HG02885 (cell line): ENCODE measurements at regions not wholly inside any gene's neighbourhood (a gene's known extent, or its start where the extent isn't known, plus 50 kb on each side); places are given as distances from the start of the nearest gene placed in this dataset.

Experiments
- ATAC-seq: cut with Tn5 transposase; IDR thresholded peaks from one replicate; pipeline ENCODE4 v1.9.1; 2021; ENCODE audit warnings: mild to moderate bottlenecking; ENCODE audit not compliant: unreplicated experiment, poor library complexity

DNA sequence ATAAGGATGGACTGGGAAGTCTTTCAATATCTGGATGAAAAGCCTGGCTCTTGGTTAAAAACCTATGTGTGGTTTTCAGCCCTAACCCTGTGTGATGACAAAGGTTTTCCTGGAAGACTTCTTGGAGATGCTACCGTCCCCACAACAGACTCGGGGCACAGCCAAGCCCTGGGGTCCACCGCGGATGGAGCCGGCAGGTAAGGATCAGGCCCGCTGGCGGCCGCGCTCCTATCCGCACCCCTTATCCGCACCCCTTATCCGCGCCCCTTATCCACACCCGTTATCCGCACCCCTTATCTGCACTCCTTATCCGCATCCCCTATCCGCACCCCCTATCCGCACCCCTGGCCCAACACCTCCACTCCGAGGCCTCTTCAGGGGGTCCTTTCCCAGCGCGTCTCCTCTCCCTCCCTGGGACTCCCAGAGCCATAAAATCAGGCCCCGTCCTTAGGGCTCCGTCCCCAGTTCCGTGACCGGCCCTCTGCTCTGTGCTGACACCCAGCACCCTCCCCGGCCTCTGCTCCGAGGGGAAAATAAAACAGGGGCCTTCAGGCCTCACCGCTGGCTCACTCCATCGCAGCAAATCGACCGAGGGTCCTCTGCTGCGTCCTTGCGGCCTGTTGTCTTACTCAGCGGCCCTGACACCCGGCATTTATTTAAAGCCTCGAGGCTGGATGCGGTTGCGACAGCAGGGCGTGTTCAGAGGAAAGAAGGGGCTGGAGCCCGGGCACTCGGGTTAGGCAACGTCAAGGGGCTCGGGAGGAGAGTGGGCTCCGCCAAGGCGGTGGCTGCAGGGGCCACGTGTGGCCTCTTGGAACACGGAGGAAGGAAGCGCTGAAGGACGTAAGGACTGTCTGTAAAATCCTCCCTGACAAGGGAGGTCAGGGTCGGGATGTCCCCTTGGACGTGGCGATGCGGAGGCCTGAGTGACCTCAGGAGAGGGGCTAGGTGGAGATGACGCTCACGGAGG lies 215.1 kb upstream of the ADARB2 start:
- ATAC-seq = no peak

DNA sequence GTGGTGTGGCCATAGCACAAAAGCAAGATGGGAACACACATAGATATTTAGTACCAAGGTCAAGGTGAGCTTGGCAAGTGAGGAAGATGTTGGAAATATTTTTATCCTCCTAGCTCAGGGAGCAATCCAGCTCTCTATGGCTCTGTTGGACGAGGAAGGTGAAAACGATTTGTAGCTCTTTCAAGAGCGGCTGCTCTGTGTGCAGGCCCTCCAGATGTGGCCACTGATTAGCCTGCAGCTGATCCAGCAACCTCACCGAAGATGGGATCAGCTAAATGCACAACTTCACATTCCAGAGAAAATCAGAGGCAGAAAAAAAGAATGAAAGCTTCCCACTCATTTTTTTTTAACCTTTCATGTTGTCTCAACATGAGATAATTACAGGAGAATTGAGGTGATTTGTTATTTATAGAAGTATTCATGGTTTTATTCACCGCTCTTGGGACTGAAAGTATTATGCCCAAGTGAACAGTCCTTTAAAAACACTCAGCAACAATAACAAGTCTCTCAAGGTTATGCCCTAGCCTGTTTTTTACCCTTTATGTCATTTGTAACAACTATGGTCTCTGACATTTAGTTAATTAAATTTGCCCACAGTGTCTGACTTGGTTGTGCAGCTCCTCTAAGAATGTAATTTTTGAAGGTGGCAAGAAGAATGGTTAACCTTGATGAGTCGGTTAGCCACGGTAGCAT lies 213.6 kb upstream of the ADARB2 start:
- ATAC-seq = no peak

DNA sequence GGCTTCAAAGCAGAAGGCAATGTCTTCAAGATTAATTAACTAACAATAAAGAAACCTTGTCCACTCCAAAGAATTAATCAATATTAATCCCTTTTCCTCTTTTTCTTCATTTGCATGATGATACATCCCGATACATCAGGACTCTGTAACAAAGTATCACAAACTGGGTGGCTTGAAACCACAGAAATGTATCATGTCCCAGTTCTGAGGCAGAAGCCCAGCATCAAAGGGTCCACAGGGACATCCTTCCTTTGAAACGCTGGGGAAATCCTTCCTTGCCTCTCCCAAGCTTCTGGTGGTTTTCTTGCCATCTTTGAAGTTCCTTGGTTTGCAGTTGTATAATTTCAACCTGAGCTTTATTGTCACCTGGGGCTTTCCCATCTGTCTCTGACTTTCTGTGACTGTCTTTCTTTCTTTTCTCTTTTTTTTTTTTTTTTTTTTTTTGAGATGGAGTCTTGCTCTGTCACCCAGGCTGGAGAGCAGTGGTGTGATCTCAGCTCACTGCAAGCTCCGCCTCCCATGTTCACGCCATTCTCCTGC lies 210.2 kb upstream of the ADARB2 start:
- ATAC-seq = no peak

DNA sequence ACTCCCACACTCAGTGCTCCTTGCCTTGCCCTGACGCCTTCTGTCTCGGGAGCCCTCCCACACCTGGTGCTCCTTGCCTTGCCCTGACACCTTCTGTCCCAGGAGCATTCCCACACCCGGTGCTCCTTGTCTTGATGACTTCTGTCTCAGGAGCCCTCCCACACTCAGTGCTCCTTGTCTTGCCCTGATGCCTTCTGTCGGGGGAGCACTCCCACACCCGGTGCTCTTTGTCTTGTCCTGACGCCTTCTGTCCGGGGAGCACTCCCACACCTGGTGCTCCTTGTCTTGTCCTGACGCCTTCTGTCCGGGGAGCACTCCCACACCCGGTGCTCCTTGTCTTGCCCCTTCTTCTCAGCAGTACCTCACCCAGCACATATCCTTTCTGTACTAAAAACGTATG lies 207.2 kb upstream of the ADARB2 start:
- no peak for ATAC-seq

DNA sequence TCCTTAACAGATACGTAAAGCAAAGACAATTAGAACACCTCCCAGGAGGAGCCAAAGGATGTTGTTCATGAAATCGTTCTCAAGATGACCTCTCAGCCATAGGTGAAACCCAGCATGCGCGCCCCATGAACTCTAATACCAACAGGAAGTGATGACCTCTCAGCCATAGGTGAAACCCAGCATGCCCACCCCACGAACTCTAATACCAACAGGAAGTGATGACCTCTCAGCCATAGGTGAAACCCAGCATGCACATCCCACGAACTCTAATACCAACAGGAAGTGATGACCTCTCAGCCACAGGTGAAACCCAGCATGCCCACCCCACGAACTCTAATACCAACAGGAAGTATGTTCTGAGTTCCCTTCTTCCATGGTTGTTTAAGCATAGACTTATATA lies 205.2 kb upstream of the ADARB2 start:
- no peak for ATAC-seq

DNA sequence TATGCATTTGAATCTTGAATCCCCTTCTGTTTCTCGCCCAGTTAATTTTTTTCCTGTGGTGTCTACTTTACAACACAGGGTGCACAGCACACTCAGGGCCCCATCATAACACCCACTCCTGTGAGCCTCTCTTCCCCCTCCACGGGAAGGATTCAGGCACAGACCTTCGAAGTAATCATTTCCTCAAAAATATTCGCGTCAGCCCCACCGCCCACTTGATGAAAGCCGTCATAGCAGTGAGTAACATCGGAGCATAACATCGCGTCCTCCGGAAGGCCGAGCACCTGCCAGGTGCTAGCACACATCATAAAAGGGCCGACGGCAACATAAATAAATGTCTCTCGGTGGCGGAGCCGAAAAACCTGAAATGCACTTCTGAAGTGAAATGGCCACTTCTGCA lies 201.7 kb upstream of the ADARB2 start:
- no peak for ATAC-seq

DNA sequence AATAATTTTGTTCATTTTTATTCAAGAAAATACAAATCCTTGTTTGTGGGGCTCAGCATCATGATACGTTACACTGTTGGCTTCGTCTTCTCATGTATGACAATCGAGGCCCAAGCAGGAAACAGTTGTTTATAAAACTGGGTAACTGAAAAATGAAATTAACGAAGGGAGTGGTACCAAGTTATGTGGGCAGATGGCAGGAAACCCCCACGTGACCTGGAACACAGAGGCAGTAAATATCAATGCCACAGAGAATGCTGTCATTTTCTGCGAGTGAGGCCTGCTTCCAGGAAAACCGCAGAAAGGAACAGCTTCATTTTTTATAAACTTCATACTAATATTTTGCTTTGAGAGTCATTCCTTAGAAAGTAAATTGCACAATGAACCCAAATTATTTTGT lies 201.0 kb upstream of the ADARB2 start:
- no peak for ATAC-seq

DNA sequence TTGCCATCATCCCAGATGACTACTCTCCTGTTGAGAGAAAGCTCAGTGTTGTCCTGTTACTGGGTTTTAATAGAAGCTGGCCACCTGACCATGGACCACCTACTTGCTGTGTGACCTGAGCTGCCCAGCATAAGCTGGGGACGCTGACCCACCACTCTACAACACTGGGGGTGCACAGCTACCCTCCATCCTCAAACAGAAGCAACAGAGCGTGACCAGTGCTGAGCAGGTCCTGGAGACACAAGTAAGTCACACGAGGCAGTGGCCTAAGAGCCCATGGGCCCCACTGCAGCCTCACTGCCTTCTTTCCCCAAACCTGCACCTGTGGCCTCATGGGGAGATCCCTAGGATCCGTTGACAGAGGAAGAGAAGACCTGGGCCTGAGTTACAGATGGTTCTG lies 198.6 kb upstream of the ADARB2 start:
- no peak for ATAC-seq

DNA sequence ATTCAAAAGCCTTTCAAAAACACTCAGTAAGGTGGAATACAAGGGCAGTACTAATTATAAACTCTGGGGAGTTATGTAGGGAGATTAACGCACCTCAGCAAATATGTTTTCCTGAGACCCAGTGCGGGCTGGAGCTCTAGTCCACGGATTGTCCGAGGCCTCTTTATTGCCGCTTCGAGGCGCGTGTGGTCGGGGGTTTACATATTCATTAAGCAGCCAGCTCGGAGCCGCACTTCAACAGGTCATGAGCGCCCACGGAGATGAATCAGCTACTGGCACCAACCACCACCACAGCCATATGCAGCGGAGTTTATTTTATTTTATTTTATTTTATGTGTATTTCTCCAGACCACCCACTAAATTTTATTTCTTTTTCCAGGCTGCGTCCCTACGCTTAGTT lies 195.9 kb upstream of the ADARB2 start:
- no peak for ATAC-seq

DNA sequence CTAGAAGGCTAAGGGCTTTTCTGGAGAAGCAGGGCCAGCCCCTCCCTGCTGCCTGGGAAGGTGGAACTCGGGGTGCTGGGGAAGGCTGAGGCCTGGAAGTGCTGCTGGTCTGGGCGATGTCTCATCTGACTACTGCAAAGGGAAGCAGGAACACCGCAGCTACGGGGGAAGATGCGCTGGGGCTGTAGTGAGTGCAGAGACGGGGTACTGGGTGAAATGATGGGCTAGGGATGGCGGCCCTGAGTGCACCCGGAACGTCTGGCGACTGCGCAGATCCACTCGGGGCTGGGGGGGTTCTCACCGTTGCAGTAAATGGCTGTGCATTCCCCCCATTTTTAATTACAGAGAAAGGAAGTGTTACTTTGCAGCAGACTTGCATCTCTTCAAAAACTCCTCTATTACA lies 195.4 kb upstream of the ADARB2 start:
- no peak for ATAC-seq

DNA sequence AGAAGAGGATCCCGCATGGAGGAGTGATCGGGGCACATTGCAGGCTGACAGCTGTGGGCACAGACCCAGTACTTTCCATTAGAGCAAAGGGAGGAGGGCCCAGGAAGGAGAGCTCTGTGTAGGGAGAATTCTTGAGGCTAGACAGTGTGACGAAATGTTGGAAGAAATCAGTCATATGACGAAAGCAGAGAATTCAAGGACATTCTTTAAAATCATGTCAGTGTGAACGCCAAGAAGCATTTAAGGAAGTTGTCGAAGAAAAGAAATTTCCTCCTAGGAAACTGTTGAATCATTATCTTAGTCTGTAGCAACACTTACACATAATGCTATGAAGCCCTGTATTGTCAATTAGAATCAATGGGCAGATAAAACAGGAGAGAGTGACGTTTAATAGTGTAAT lies 191.3 kb upstream of the ADARB2 start:
- no peak for ATAC-seq

DNA sequence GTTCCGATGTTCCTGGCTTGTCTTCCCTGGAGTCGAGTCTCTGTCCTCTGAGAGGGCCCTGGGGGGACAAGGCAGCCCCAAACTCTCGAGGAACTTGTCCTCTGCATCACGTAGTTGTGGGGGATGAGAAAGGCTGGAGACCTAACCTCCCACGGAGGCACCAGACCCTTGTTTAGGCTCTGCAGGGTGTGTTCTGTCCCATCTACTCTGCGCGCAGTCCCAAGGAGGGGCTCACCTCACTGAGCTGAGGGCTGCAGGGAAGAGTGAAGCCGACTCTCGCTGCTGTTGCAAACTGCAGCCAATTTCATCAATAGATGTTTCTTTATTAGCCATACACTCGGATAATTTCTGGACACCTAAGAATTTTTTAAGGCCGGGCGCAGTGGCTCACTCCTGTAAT lies 186.7 kb upstream of the ADARB2 start:
- ATAC-seq = no peak

DNA sequence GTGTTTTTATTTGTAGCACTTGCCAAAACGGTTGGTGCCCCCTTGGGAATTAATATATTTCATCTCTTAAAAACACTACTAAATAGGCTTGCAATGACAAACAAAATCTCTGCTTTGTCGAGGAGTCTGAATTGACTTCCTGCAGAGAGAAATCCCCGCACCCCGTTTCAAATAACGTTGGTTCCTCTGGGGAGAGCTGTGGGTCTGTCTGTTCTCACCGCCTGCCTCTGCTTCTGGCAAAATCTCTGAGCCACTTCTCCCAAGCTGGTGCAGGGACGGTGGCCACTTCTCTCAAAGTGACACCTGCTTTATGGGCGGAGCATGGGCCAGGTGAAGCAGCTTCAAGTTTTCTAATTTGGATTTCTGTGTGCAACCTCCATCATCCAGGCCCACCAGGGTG lies 186.3 kb upstream of the ADARB2 start:
- no peak for ATAC-seq

DNA sequence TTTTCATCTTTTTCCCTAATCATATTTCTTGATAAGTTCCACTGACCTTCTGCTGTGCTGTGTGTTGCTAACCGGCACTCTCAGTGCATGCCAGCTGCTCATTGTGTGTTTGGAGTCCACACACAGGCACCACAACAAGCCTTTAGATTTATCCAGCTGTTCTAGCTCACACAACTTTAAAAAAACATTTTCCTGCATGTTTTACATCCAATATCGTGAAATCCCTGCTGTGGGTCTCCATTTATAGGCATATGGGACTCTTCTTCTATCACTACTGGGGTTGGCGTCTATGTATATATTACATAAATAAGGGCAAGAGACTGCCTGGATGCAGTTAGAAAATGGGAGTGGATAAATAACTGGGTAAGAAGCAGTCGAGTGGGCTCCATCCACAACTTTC lies 183.6 kb upstream of the ADARB2 start:
- ATAC-seq = no peak

DNA sequence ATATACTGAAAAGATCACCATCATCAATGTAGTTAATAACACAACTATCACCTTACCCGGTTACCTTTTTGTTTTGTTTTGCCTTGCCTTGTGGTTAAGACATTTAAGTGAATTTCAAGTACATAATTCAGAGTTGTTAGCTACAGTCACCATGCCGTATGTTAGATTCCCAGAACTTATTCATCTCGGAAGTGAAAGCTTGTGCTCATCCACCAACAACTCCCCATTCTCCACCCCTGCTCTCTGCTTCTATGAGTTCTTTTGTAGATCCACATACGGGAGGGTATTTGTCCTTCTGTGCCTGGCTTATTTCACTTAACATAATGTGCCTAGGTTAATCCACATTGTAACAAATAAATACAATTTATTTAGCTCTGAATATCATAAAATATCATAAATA lies 182.8 kb upstream of the ADARB2 start:
- ATAC-seq = no peak

DNA sequence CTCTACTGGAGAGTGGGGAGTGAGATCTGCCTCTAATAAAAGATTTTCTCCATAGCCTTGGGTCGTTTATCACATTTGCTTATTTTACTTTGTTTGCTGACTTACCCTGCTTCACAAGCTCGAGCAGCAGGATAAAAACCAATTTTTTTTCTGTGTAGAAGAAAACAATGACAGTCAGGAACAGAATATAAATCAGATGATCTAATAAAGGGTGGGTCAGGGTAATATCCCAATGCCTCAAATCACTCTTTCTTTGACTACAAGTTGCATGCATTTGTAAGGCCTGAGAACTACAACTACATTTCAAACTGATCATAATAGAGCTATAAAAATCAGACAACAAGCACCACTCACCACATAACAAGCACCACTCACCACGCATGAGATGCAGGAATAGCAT lies 174.4 kb upstream of the ADARB2 start:
- no peak for ATAC-seq

DNA sequence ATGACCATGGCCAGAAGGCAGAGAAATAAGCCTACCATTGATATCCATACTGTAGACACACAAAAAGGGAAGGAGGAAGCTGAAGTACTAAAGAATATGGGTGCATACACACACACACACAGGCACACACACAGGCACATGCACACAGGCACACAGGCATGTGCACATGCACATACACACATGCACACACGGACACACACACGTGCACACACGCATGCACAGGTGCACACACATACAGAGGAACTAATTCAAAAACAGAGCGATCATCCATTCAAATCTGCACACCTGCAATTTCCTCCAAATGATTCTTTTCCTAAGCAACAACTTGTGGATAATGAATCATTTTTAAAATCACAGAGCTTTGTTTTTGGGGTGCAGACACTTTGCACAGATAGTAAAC lies 166.7 kb upstream of the ADARB2 start:
- no peak for ATAC-seq

DNA sequence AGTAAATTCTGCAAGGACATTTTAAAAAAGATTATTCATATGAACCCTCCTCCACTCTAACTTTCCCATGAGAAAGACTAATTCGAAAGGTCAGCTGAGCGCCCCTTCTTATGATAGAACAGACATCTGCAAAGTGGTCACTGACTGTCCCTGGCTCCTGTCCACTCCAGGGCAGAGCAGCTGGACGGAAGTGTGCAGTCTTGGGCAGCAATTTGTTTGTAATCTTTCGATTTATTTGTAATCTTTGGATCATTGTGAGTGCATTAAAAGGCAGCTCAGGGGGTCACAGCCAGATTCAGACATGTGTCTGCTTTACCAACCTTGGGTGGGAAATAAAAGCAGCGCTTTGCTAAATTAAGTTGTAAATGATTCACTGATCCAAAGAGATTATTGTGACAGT lies 158.8 kb upstream of the ADARB2 start:
- ATAC-seq = no peak

DNA sequence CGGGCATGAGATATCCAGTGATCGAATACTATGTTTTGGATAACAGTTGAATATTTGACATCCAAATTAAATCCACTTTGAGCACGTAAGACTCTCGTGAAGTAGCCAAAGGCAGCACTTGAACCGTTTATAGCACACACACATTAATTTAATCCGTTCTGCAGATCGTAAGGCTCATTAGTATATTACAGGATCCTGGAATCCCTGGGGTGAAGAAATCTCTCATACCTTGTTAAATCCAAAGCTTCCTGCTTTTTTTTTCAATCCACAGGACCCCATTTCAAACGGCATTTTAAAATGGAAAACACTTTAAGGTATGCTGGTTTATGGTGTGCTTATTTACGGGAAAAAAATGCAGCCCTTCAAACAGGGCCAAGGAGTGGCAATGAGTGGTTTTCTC lies 158.4 kb upstream of the ADARB2 start:
- ATAC-seq = no peak

DNA sequence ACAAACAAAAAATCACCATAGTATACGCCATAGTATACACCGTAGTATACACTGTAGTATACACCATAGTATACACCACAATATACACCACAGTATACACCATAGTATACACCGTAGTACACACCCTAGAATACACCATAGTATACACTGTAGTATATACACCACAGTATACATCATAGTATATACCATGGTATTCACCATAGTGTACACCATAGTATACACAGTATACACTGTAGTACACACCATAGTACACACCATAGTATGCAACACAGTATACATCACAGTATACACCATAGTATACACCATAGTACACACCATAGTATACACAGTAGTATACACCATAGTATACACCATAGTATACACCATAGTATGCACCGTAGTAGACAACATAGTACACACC lies 157.6 kb upstream of the ADARB2 start:
- no peak for ATAC-seq

DNA sequence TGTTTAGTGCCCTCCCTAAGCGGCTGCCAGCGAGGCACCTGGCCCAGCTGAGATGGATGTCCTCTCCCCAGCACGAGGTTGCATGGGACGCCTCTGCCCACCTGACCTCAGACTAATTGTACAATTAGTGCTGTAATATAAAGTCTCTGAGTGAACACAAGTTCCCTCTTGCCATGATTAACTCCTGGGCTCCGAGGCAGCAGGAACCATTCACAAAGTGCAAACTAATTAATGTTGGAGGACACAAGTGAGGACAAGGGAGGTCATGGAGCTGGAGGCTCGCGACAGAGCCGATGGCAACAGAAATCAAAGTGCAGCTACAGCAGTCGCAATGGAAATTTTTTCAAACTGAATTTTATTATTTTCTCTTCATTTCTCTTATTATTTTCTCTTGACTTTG lies 156.6 kb upstream of the ADARB2 start:
- ATAC-seq = no peak

DNA sequence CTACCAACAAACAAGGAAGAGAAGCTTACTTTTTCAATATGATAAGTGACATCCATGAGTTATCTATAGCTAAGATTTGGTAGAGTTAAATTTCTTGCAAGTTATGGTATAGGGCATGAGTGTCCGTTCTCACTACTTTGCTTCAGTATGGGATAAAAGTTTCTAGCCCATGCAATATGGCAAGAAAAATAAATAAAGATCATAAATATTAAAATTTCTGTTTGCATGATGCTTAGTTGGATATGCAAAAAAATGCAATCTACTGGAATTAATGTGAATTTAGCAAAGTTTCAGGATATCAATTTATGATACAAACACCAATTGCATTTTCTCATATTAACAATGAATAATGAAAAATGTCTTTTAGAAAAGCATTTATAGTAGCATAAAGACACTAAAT lies 148.7 kb upstream of the ADARB2 start:
- ATAC-seq = no peak
